Activated CD8-positive, alpha-beta T cell treated with anti-CD3 and anti-CD28 coated beads for 36 hours (primary cell): ENCODE measurements at regions not wholly inside any gene's neighbourhood (a gene's known extent, or its start where the extent isn't known, plus 50 kb on each side); places are given as distances from the start of the nearest gene placed in this dataset.

Source experiments
- ATAC-seq: fragments of 200-7000 bp; cut with Tn5 transposase; one replicate; pipeline ENCODE4 v1.10.0; 2021; ENCODE audit warnings: mild to moderate bottlenecking, moderate library complexity
- CTCF ChIA-PET: fragments of 350-600 bp; sonication (Branson Sonifier 250); formaldehyde crosslinking; loops from one replicate; lab custom pipeline; 2021; ENCODE audit warnings: antibody characterized with exemption; lab: Charles Lee
- POLR2A ChIA-PET: fragments of 350-600 bp; sonication (Branson Sonifier 250); formaldehyde crosslinking; loops from one replicate; lab custom pipeline; 2021; ENCODE audit warnings: antibody characterized with exemption; lab: Charles Lee
- DNase-seq: peaks from one replicate; pipeline ENCODE4 v3.0.0-alpha.2; 2020
- H3K27ac Mint-ChIP-seq: one replicate; pipeline ENCODE4 v1.8.0; 2021; ENCODE audit warnings: mild to moderate bottlenecking, mixed read lengths
- H3K27me3 Mint-ChIP-seq: one replicate; pipeline ENCODE4 v1.8.0; 2021; ENCODE audit warnings: mixed read lengths
- H3K36me3 Mint-ChIP-seq: one replicate; pipeline ENCODE4 v1.8.0; 2021; ENCODE audit warnings: low read depth, mixed read lengths
- H3K4me1 Mint-ChIP-seq: one replicate; pipeline ENCODE4 v1.8.0; 2021; ENCODE audit warnings: low read depth, mixed read lengths
- H3K4me3 Mint-ChIP-seq: one replicate; pipeline ENCODE4 v1.8.0; 2021; ENCODE audit warnings: mild to moderate bottlenecking, moderate library complexity, mixed read lengths
- H3K9me3 Mint-ChIP-seq: one replicate; pipeline ENCODE4 v1.8.0; 2021; ENCODE audit warnings: mixed read lengths
- intact Hi-C: fragments of 100-400 bp; cut with micrococcal nuclease; formaldehyde crosslinking; loops from one replicate; pipeline ENCODE4 v1.10.0; 2022
- TF ChIP-seq, protein P1 (sequence below): fragments of 200-600 bp; IDR thresholded peaks from one replicate; pipeline ENCODE4 v1.8.0; 2022; ENCODE audit warnings: antibody characterized with exemption, mild to moderate bottlenecking

DNA sequence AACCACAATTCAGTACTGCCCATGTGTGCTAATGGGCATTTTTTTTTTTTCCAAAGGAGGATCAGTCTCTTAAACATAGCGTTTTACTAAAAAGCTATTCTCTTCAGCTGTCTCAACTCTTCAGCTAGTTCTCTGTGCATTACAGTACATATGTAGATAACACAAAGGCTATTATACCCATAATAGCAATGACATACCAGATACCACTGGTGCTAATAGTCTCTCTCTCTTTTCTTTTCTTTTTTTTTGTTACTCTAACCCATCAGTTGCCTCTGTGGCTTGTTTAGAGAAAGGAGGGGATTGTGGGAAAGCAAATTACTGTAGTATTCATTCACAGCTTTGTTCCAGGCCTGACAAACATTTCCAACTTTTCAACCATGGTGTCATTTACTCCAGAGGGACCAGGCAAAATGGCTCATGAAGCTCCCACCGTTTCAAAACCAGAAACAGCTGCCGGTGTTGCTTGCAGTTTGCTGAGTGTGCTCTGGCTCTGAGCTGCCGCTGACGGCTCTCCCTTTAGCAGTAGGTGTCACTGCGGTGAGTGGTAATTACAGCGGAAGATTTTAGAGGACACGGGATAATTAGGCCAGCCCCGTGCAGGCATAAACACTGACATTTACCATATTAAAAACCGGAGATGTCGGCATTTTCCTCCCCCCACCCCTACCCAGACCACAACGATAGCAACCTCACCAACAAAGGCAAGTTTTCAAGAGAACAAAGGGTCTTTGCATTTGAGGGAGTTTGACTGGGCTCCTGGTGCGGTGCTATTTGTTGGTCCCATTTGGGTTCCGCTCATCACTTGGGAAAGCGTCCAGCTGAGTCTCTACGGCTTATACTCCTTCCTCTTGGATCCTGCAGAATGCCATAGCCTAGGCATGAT, 1005.5 kb downstream of the KCNMA1 start:
- TF ChIP-seq, protein P1, sequence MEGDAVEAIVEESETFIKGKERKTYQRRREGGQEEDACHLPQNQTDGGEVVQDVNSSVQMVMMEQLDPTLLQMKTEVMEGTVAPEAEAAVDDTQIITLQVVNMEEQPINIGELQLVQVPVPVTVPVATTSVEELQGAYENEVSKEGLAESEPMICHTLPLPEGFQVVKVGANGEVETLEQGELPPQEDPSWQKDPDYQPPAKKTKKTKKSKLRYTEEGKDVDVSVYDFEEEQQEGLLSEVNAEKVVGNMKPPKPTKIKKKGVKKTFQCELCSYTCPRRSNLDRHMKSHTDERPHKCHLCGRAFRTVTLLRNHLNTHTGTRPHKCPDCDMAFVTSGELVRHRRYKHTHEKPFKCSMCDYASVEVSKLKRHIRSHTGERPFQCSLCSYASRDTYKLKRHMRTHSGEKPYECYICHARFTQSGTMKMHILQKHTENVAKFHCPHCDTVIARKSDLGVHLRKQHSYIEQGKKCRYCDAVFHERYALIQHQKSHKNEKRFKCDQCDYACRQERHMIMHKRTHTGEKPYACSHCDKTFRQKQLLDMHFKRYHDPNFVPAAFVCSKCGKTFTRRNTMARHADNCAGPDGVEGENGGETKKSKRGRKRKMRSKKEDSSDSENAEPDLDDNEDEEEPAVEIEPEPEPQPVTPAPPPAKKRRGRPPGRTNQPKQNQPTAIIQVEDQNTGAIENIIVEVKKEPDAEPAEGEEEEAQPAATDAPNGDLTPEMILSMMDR, result no peak
- ChIA-PET POLR2A (no interaction called here), CTCF (no interaction called here)
- Mint-ChIP-seq H3K36me3 (no peaks in the 10 kb centered on the region), H3K27ac (no peak overlapping the region), H3K9me3 (no peaks in the 10 kb centered on the region), H3K27me3 (peaks cover 1% of the 10 kb centered on the region), H3K4me3 (no peak overlapping the region), H3K4me1 (no peaks in the 10 kb centered on the region)
- DNase-seq (no peak), ATAC-seq (no peak)
- intact Hi-C loops, result no loop called here

DNA sequence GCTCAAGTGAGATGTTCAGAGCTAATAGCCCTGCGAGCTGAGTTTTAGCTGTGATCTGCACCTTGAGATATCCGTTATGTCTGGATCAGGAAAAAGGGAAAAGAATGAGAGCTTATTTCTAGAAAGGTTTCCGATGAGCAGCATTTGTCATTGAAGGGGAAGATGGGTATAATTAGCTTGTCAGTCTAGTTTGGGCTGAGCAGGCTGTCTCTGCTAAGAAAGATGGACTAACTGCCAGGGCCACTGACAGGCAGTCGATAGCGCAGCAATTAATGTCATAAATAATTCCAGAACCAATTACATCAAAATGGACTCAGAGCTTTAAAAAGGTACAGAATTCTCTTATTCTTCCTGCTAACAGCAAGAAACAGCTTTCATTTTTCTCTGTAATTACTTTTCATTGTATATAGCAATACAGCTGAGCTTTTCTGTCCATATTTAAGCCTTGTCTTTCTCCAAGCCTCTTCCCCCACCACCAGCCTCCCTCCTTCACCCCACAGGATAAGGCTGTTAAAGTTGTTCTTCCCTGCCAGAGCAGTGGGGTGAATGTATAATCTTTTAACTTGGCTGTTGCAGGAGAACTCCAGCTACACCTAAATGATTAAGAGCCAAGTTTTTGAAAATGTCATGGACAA, 1006.5 kb downstream of the KCNMA1 start:
- intact Hi-C loops, result no loop called here
- Mint-ChIP-seq H3K27ac (no peak overlapping the region), H3K36me3 (no peaks in the 10 kb centered on the region), H3K4me3 (no peak overlapping the region), H3K9me3 (no peaks in the 10 kb centered on the region), H3K27me3 (peaks cover 1% of the 10 kb centered on the region), H3K4me1 (no peaks in the 10 kb centered on the region)
- no peak for DNase-seq
- CTCF ChIA-PET, result no interaction called here
- POLR2A ChIA-PET, result no interaction called here
- TF ChIP-seq, protein P1, result no peak
- no peak for ATAC-seq

DNA sequence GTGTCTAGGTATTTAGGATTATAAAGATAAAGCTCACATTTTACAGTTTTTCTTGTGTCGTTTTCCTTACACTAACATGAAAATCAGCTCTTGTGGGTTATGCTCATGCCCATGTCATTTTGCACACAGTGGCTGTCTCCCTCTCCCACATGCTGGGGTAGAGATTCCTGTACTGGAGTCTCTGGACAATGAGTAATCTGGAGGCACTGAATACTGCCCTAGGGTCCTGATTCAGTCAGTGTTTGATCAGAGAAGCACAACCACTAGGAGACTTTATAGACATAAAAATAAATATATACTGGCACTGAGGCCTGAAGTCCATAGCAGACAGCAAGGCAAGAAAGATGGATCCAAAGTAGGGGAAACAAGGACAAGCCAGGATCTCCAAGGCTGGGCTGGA, 1008.8 kb downstream of the KCNMA1 start:
- no peak for DNase-seq
- TF ChIP-seq, protein P1, result no peak
- intact Hi-C loops, result no loop called here
- Mint-ChIP-seq H3K36me3 (no peaks in the 10 kb centered on the region), H3K27ac (no peak overlapping the region), H3K4me3 (no peak overlapping the region), H3K4me1 (no peaks in the 10 kb centered on the region), H3K9me3 (no peaks in the 10 kb centered on the region), H3K27me3 (no peaks in the 10 kb centered on the region)
- POLR2A ChIA-PET, result interaction anchor here (0.6 kb wide), 1 partner anchor 1197 kb away, joined by 3 read pairs; no protein-coding TSS in a partner anchor
- ATAC-seq, result no peak
- CTCF ChIA-PET, result no interaction called here

DNA sequence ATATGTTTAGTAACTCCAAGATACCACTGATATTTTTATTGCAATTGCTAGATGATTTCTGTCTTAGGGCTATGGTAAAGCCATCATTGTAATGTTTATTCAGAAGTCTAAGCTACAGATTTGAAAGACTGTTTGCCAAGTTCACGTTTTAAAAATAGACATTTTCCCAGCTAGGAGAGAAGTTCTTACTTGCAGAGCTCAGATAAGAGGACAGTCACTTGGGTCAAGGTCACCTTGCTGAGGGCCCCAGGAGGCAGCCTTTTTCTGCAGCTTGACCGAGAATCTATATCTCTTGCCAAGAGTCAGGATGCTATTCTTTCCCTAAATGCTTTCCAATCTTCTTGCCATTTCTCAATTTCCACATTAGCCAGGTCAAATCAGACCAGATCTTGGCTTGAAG, 1011.2 kb downstream of the KCNMA1 start:
- H3K4me3 Mint-ChIP-seq, result no peak overlapping the region
- no peak for ATAC-seq
- no peaks in the 10 kb centered on the region for H3K36me3 Mint-ChIP-seq
- intact Hi-C loops, result no loop called here
- H3K9me3 Mint-ChIP-seq, result no peaks in the 10 kb centered on the region
- H3K27me3 Mint-ChIP-seq, result no peaks in the 10 kb centered on the region
- ChIA-PET POLR2A (no interaction called here), CTCF (no interaction called here)
- no peak for DNase-seq
- H3K27ac Mint-ChIP-seq, result no peak overlapping the region
- no peaks in the 10 kb centered on the region for H3K4me1 Mint-ChIP-seq
- TF ChIP-seq, protein P1, result no peak

DNA sequence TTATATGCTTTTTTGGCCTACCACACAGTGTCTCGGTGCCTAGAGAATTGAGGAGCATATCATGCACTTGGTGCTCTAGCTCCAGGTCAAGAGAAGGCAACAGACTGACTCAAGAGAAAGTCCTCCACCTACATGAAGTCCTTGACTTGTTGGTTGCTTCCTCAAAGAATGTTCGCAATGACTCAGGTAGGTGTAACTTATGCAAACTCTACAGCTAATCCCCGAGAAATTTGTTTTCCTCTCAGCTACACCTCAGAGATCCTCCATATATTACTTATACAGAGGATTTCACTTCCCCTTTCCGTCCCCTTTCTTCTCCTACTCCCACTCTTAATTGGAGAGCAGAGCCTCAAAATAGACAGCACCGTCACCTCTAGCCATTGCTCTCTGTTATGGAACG, 1013.1 kb downstream of the KCNMA1 start:
- no peak for ATAC-seq
- intact Hi-C loops, result no loop called here
- ChIA-PET CTCF (no interaction called here), POLR2A (no interaction called here)
- TF ChIP-seq, protein P1, result no peak
- DNase-seq, result no peak
- Mint-ChIP-seq H3K27ac (no peak overlapping the region), H3K4me1 (no peaks in the 10 kb centered on the region), H3K27me3 (no peaks in the 10 kb centered on the region), H3K36me3 (no peaks in the 10 kb centered on the region), H3K9me3 (no peaks in the 10 kb centered on the region), H3K4me3 (no peak overlapping the region)
